ENCODE measurements at regions not wholly inside any gene's neighbourhood (a gene's known extent, or its start where the extent isn't known, plus 50 kb on each side); places are given as distances from the start of the nearest gene placed in this dataset.

GRCh38 chr20:40512994-40513393, 176.0 kb downstream of the MAFB start:
- in situ Hi-C loops (cut with HindIII; ENCODE audit: low pct_unique_long_range_greater_than_20kb, low sequenced_read_pairs): no loop called here
- DNase-seq (ENCODE audit: low read depth, low spot score): no peak

- DNase-seq (ENCODE audit: low read depth, low spot score): no peak
- in situ Hi-C loops (cut with HindIII; ENCODE audit: low pct_unique_long_range_greater_than_20kb, low sequenced_read_pairs): no loop called here
These were observed 176.4 kb downstream of the MAFB start for GRCh38 chr20:40512591-40512990.

GRCh38 chr20:40511478-40511877, 177.6 kb downstream of the MAFB start:
- in situ Hi-C loops (cut with HindIII; ENCODE audit: low pct_unique_long_range_greater_than_20kb, low sequenced_read_pairs): no loop called here
- no peak for DNase-seq (ENCODE audit: low read depth, low spot score)

- DNase-seq (ENCODE audit: low read depth, low spot score): no peak
- in situ Hi-C loops (cut with HindIII; ENCODE audit: low pct_unique_long_range_greater_than_20kb, low sequenced_read_pairs): no loop called here
These were observed 178.4 kb downstream of the MAFB start for GRCh38 chr20:40510622-40511021.

- in situ Hi-C loops (cut with HindIII; ENCODE audit: low pct_unique_long_range_greater_than_20kb, low sequenced_read_pairs): no loop called here
- DNase-seq (ENCODE audit: low read depth, low spot score): no peak
These were observed 180.2 kb downstream of the MAFB start for GRCh38 chr20:40508821-40509220.

- in situ Hi-C loops (cut with HindIII; ENCODE audit: low pct_unique_long_range_greater_than_20kb, low sequenced_read_pairs): no loop called here
- peak; percentile 84 for DNase-seq (ENCODE audit: low read depth, low spot score)
These were observed 182.5 kb downstream of the MAFB start for GRCh38 chr20:40506537-40506939.

GRCh38 chr20:40503119-40503518, 185.9 kb downstream of the MAFB start:
- in situ Hi-C loops (cut with HindIII; ENCODE audit: low pct_unique_long_range_greater_than_20kb, low sequenced_read_pairs): no loop called here

GRCh38 chr20:40502576-40502975, 186.5 kb downstream of the MAFB start:
- in situ Hi-C loops (cut with HindIII; ENCODE audit: low pct_unique_long_range_greater_than_20kb, low sequenced_read_pairs): no loop called here
- no peak for DNase-seq (ENCODE audit: low read depth, low spot score)

More at GRCh38 chr20:40503119-40503518, 185.9 kb downstream of the MAFB start:
- no peak for DNase-seq (ENCODE audit: low read depth, low spot score)

- DNase-seq (ENCODE audit: low read depth, low spot score): no peak
- in situ Hi-C loops (cut with HindIII; ENCODE audit: low pct_unique_long_range_greater_than_20kb, low sequenced_read_pairs): no loop called here
These were observed 189.6 kb downstream of the MAFB start for GRCh38 chr20:40499391-40499790.

- in situ Hi-C loops (cut with HindIII; ENCODE audit: low pct_unique_long_range_greater_than_20kb, low sequenced_read_pairs): no loop called here
- no peak for DNase-seq (ENCODE audit: low read depth, low spot score)
These were observed 190.9 kb downstream of the MAFB start for GRCh38 chr20:40497899-40498691.

GRCh38 chr20:40495956-40496355, 193.1 kb downstream of the MAFB start:
- in situ Hi-C loops (cut with HindIII; ENCODE audit: low pct_unique_long_range_greater_than_20kb, low sequenced_read_pairs): no loop called here
- DNase-seq (ENCODE audit: low read depth, low spot score): no peak

- in situ Hi-C loops (cut with HindIII; ENCODE audit: low pct_unique_long_range_greater_than_20kb, low sequenced_read_pairs): no loop called here
- DNase-seq (ENCODE audit: low read depth, low spot score): peak; percentile 62
These were observed 194.8 kb downstream of the MAFB start for GRCh38 chr20:40494248-40494647.

GRCh38 chr20:40493549-40493948, 195.5 kb downstream of the MAFB start:
- in situ Hi-C loops (cut with HindIII; ENCODE audit: low pct_unique_long_range_greater_than_20kb, low sequenced_read_pairs): no loop called here
- DNase-seq (ENCODE audit: low read depth, low spot score): peak; percentile 11

- no peak for DNase-seq (ENCODE audit: low read depth, low spot score)
- in situ Hi-C loops (cut with HindIII; ENCODE audit: low pct_unique_long_range_greater_than_20kb, low sequenced_read_pairs): no loop called here
These were observed 196.0 kb downstream of the MAFB start for GRCh38 chr20:40493071-40493470.

- in situ Hi-C loops (cut with HindIII; ENCODE audit: low pct_unique_long_range_greater_than_20kb, low sequenced_read_pairs): no loop called here
- DNase-seq (ENCODE audit: low read depth, low spot score): no peak
These were observed 197.9 kb downstream of the MAFB start for GRCh38 chr20:40491009-40491590.

GRCh38 chr20:40489886-40490285, 199.2 kb downstream of the MAFB start:
- peak; percentile 59 for DNase-seq (ENCODE audit: low read depth, low spot score)
- in situ Hi-C loops (cut with HindIII; ENCODE audit: low pct_unique_long_range_greater_than_20kb, low sequenced_read_pairs): no loop called here

GRCh38 chr20:40488401-40488800, 200.6 kb downstream of the MAFB start:
- no peak for DNase-seq (ENCODE audit: low read depth, low spot score)
- in situ Hi-C loops (cut with HindIII; ENCODE audit: low pct_unique_long_range_greater_than_20kb, low sequenced_read_pairs): no loop called here

GRCh38 chr20:40486297-40486696, 202.7 kb downstream of the MAFB start:
- DNase-seq (ENCODE audit: low read depth, low spot score): no peak
- in situ Hi-C loops (cut with HindIII; ENCODE audit: low pct_unique_long_range_greater_than_20kb, low sequenced_read_pairs): no loop called here

GRCh38 chr20:40481743-40482458, 207.1 kb downstream of the MAFB start:
- no peak for DNase-seq (ENCODE audit: low read depth, low spot score)
- in situ Hi-C loops (cut with HindIII; ENCODE audit: low pct_unique_long_range_greater_than_20kb, low sequenced_read_pairs): no loop called here
